AG04449 (cell line): ENCODE measurements at regions not wholly inside any gene's neighbourhood (a gene's known extent, or its start where the extent isn't known, plus 50 kb on each side); places are given as distances from the start of the nearest gene placed in this dataset.

Experiments
- CTCF ChIA-PET: fragments of 350-600 bp; formaldehyde crosslinking; extraction: SDS; loops from one replicate; lab custom pipeline; 2021; ENCODE audit warnings: antibody characterized with exemption; lab: Yijun Ruan, JAX
- POLR2A ChIA-PET: fragments of 400-600, 350-600 bp; formaldehyde crosslinking; extraction: SDS; loops from one replicate; lab custom pipeline; 2020; ENCODE audit warnings: antibody characterized with exemption, inconsistent platforms; lab: Yijun Ruan, JAX
- DNase-seq: peaks from one replicate; pipeline ENCODE4 v3.0.0-alpha.2; 2010; ENCODE audit warnings: low read depth, low spot score
- H3K4me3 ChIP-seq: 2 replicates; pipeline ENCODE4 v1.5.1; 2011; ENCODE audit warnings: low read depth, mild to moderate bottlenecking, control low read depth, low read length
- TF ChIP-seq, protein P1 (sequence below): IDR thresholded peaks from one replicate; pipeline ENCODE4 v1.5.1; 2011; ENCODE audit warnings: mild to moderate bottlenecking, moderate library complexity, low read length, control low read depth, inconsistent platforms; ENCODE audit not compliant: insufficient read depth; ENCODE audit errors: missing control alignments

DNA sequence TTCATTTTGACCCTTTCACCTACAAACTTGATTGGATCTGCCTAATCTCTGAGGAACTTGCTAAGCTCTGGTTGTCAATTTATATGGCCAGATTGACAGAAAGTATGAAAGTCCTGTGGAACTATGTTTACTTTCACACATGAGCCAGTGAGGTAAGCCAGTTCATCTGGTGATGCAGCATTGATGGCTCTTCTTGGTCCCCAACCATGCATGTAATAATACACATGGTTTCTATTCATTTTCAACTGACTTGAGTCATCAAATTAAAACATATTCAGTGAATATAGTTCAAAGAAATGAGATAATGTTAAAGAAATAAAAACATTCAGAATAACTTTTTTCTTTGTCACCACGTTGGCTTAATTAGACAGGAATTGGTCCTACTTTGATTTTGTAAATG is 336.1 kb upstream of the THBS1 start:
- H3K4me3 ChIP-seq, result no peak overlapping the region
- POLR2A ChIA-PET, result interaction anchor here (1.0 to 3.0 kb wide), 2 partner anchors 336 to 337 kb away, joined by 3 to 32 read pairs; partner anchors contain the start of gene THBS1
- CTCF ChIA-PET, result interaction anchor here (1.0 kb wide), 1 partner anchor 73 kb away, joined by 3 read pairs; no protein-coding TSS in a partner anchor
- no peak for DNase-seq
- TF ChIP-seq, protein P1, sequence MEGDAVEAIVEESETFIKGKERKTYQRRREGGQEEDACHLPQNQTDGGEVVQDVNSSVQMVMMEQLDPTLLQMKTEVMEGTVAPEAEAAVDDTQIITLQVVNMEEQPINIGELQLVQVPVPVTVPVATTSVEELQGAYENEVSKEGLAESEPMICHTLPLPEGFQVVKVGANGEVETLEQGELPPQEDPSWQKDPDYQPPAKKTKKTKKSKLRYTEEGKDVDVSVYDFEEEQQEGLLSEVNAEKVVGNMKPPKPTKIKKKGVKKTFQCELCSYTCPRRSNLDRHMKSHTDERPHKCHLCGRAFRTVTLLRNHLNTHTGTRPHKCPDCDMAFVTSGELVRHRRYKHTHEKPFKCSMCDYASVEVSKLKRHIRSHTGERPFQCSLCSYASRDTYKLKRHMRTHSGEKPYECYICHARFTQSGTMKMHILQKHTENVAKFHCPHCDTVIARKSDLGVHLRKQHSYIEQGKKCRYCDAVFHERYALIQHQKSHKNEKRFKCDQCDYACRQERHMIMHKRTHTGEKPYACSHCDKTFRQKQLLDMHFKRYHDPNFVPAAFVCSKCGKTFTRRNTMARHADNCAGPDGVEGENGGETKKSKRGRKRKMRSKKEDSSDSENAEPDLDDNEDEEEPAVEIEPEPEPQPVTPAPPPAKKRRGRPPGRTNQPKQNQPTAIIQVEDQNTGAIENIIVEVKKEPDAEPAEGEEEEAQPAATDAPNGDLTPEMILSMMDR, result no peak

DNA sequence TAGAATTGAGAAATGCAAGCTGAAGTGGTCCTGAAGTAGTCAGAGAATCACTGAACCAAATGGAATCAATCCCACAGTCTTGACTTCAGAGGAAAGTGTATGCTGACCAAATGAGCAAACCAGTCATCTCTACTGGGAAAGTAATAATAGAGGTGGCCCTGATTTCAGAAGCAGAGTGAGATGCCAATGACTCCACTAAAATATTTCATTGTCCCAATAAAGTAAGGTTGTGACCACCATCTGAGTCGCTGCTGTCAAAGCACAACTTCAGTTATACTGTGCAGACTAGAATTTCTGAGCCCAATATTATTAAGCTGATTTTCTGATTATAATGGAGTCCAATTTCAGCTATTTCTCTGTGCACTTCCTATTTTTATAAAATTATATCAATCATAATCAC is 334.4 kb upstream of the THBS1 start:
- TF ChIP-seq, protein P1, result no peak
- H3K4me3 ChIP-seq, result no peak overlapping the region
- ChIA-PET POLR2A (interaction anchor here (0.7 to 1.6 kb wide), 2 partner anchors 334 to 339 kb away, joined by 3 to 6 read pairs; partner anchors contain the start of gene THBS1), CTCF (interaction anchor here (0.9 kb wide), 1 partner anchor 24 kb away, joined by 3 read pairs; no protein-coding TSS in a partner anchor)
- no peak for DNase-seq

DNA sequence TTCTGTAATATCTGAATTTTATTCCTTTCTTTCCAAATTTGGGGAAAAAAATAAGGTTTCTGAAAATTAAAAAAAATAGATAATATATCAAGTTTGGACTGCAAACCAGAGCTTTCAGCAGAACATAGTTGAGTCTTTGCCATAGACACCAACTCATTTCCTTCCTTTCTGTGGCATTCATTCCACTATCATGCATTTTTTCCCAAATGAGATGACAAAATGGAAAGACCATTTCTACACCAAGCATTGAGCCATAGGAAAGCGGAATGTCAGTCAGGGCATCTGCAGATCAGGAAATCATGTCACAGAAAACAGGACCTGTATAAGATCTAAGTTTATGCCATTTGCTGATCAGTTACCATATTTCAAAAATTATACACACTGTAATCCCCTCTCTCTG is 333.3 kb upstream of the THBS1 start:
- H3K4me3 ChIP-seq, result no peak overlapping the region
- POLR2A ChIA-PET, result interaction anchor here (1.0 to 1.6 kb wide), 2 partner anchors 54 to 333 kb away, joined by 4 to 6 read pairs; partner anchors contain the start of gene THBS1
- TF ChIP-seq, protein P1, result no peak
- CTCF ChIA-PET, result no interaction called here
- no peak for DNase-seq

DNA sequence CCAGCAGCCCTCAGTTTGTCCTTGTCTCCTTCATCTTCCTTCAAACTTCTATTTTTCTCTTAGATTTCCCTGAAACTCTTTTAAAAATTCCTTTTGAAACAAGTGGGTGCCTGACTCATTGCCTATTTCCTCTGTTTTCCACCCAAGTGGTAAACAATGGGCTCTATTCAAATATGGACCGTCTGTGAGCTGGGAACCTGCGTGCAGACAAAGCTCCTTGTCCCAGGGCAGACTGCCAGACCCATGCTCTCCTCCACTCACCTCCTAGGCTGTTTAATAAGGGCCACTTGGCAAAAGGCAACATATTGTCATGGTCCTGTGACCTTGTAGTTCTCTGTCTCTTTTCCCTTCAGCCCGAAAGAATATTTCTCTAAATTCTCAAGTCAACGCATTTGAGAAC is 332.7 kb upstream of the THBS1 start:
- ChIA-PET CTCF (no interaction called here), POLR2A (no interaction called here)
- no peak for DNase-seq
- H3K4me3 ChIP-seq, result no peak overlapping the region
- TF ChIP-seq, protein P1, result no peak

DNA sequence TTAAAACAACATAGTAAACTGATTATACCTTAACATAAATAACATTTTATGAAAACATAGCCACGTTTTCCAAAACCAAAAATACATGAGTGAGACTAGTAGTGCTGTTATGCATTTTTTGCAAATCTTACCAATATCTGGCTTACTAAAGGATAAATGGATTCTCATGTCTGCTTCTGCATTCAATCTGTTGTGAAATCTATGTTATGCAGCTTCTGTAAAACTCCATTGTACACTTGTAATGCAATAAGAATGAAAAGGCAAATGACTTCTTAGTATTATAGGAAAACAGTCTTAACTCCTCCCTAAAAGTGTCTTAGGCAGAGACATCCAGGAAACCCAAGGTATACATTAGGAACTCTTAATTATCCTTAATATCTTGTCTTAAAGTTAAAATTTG is 330.9 kb upstream of the THBS1 start:
- DNase-seq, result no peak
- CTCF ChIA-PET, result no interaction called here
- TF ChIP-seq, protein P1, result no peak
- no peak overlapping the region for H3K4me3 ChIP-seq
- POLR2A ChIA-PET, result interaction anchor here (0.7 to 1.0 kb wide), 2 partner anchors 56 to 331 kb away, joined by 3 read pairs; partner anchors contain the start of gene THBS1

DNA sequence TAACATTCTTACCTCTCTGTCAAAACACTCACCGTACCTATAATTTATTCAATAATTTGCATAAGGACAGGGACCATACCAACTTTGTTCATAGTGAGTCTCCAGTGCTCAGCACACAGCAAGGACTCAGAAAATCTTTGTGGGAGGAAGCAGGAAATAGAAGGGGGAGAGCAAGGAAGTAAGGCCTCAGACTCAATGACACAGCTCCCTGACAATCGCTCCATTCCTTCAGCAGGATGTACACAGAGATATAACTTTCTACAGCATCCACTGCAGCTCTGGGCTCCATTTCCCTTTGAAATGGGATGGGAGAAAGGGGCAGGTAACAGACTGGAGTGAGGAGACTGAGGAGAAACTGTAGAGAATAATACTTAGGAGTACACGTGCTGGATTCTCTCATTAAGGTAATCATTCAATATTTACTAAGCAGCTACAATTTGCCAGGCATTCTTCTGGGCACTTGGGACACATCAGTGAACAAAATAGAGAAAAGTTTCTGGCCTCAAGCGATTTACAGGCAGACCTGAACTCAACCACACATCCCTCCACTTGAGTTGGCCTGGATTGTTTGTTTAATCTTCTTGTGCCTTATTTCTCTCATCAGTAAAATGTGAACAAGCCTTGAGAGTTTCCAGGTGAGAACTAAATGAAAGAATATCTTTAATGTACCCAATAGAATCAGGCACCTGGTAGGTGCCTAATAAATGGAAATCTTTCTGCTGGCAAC is 330.3 kb upstream of the THBS1 start:
- POLR2A ChIA-PET, result no interaction called here
- CTCF ChIA-PET, result interaction anchor here (0.8 kb wide), 1 partner anchor 11 kb away, joined by 3 read pairs; no protein-coding TSS in a partner anchor
- no peak for DNase-seq
- no peak overlapping the region for H3K4me3 ChIP-seq
- TF ChIP-seq, protein P1, result no peak
